ENCODE measurements at regions not wholly inside any gene's neighbourhood (a gene's known extent, or its start where the extent isn't known, plus 50 kb on each side); places are given as distances from the start of the nearest gene placed in this dataset.

DNA sequence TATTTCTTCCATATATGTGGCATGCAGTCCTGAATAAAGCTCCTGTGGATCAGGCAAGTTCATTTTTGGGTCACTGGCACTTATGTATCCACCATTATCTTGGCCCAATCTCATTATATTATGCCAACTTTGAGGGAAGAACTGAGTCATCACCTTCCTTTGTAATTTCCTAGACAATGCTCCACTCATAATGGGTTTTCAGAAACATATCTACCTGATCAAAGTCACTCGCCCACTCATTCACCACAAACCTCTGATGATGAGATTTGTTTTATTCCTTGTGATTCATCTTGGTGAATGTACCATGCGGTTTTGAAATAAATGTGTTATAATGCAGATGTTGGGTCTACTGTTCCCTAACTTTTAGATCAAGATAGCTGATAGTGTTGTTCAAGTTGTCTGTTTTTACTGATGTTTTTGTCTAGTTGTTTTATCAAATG is 525.8 kb downstream of the KIF20B start:
- peaks cover 16% of the 10 kb centered on the region; the same call in 1 of the 2 replicates for H3K9me3 Mint-ChIP-seq
- H3K4me1 Mint-ChIP-seq: no peaks in the 10 kb centered on the region; the same call in 1 of the 2 replicates
- TF ChIP-seq IRF1 (CRISPR knock-in tag; IDR thresholded peaks at IDR 0.05) (no peak), OVOL2 (CRISPR knock-in tag; IDR thresholded peaks at IDR 0.05; ENCODE audit: borderline replicate concordance) (no peak), AR (CRISPR knock-in tag; IDR thresholded peaks at IDR 0.05) (no peak), TEAD1 (CRISPR knock-in tag; IDR thresholded peaks at IDR 0.05) (no peak), FOXJ3 (CRISPR knock-in tag; IDR thresholded peaks at IDR 0.05; ENCODE audit: borderline replicate concordance) (no peak), ESRRA (CRISPR knock-in tag; IDR thresholded peaks at IDR 0.05; ENCODE audit: borderline replicate concordance) (no peak), CBFB (CRISPR knock-in tag; IDR thresholded peaks at IDR 0.05; ENCODE audit: low read depth) (no peak), RORB (CRISPR knock-in tag; IDR thresholded peaks at IDR 0.05) (no peak), HMGA2 (CRISPR knock-in tag; IDR thresholded peaks at IDR 0.05) (no peak), NR3C1 (CRISPR knock-in tag; conservative IDR thresholded peaks at IDR 0.05; ENCODE audit: low read depth) (no peak), CREM (CRISPR knock-in tag; IDR thresholded peaks at IDR 0.05) (no peak), ATF1 (CRISPR knock-in tag; IDR thresholded peaks at IDR 0.05) (no peak), GRHL2 (CRISPR knock-in tag; IDR thresholded peaks at IDR 0.05; ENCODE audit: insufficient replicate concordance, severe bottlenecking) (no peak), RELA (CRISPR knock-in tag; IDR thresholded peaks at IDR 0.05; ENCODE audit: borderline replicate concordance) (no peak)
- TF ChIP-seq, protein P1, sequence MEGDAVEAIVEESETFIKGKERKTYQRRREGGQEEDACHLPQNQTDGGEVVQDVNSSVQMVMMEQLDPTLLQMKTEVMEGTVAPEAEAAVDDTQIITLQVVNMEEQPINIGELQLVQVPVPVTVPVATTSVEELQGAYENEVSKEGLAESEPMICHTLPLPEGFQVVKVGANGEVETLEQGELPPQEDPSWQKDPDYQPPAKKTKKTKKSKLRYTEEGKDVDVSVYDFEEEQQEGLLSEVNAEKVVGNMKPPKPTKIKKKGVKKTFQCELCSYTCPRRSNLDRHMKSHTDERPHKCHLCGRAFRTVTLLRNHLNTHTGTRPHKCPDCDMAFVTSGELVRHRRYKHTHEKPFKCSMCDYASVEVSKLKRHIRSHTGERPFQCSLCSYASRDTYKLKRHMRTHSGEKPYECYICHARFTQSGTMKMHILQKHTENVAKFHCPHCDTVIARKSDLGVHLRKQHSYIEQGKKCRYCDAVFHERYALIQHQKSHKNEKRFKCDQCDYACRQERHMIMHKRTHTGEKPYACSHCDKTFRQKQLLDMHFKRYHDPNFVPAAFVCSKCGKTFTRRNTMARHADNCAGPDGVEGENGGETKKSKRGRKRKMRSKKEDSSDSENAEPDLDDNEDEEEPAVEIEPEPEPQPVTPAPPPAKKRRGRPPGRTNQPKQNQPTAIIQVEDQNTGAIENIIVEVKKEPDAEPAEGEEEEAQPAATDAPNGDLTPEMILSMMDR (IDR thresholded peaks at IDR 0.05): no peak
- TF ChIP-seq, protein P2, sequence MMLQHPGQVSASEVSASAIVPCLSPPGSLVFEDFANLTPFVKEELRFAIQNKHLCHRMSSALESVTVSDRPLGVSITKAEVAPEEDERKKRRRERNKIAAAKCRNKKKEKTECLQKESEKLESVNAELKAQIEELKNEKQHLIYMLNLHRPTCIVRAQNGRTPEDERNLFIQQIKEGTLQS (CRISPR knock-in tag; conservative IDR thresholded peaks at IDR 0.05): no peak
- no peak for DNase-seq (ENCODE audit: low spot score)
- H3K36me3 Mint-ChIP-seq: no peaks in the 10 kb centered on the region
- ATAC-seq: no peak
- ChIA-PET POLR2A (no interaction called here), CTCF (no interaction called here)
- no peak overlapping the region for H3K4me3 Mint-ChIP-seq
- no peaks in the 10 kb centered on the region for H3K27me3 Mint-ChIP-seq (ENCODE audit: low read depth)
- H3K27ac Mint-ChIP-seq: no peak overlapping the region

DNA sequence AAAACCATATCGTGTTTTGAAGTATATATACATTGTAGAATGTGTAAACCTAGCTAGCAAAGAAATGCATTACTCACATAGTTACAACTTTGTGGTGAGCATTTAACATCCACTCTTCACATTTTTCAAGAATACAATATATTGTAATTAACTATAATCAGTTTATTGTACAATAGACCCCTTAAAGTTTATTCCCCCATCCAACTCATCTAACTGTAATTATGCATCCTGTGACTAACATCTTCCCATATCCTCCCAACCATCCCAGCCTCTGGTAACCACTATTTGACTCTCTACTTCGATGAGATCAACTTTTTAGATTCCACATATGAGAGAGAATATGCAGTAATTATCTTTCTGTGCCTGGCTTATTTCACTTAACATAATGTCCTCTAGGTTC is 526.4 kb downstream of the KIF20B start:
- ChIA-PET POLR2A (no interaction called here), CTCF (no interaction called here)
- Mint-ChIP-seq H3K27ac (no peak overlapping the region), H3K27me3 (ENCODE audit: low read depth) (no peaks in the 10 kb centered on the region), H3K4me1 (no peaks in the 10 kb centered on the region; the same call in 1 of the 2 replicates), H3K36me3 (no peaks in the 10 kb centered on the region), H3K9me3 (peaks cover 19% of the 10 kb centered on the region), H3K4me3 (no peak overlapping the region)
- ATAC-seq (no peak), DNase-seq (ENCODE audit: low spot score) (no peak)
- no peak for TF ChIP-seq EMX1 (CRISPR knock-in tag; IDR thresholded peaks at IDR 0.05)
- TF ChIP-seq NFE2L1 (CRISPR knock-in tag; IDR thresholded peaks at IDR 0.05): no peak
- no peak for TF ChIP-seq TEAD1 (CRISPR knock-in tag; IDR thresholded peaks at IDR 0.05)
- no peak for TF ChIP-seq FOXK1 (CRISPR knock-in tag; IDR thresholded peaks at IDR 0.05)
- no peak for TF ChIP-seq ARID4B (CRISPR knock-in tag; IDR thresholded peaks at IDR 0.05; ENCODE audit: borderline replicate concordance)
- no peak for TF ChIP-seq OVOL2 (CRISPR knock-in tag; IDR thresholded peaks at IDR 0.05; ENCODE audit: borderline replicate concordance)
- TF ChIP-seq, protein P3, sequence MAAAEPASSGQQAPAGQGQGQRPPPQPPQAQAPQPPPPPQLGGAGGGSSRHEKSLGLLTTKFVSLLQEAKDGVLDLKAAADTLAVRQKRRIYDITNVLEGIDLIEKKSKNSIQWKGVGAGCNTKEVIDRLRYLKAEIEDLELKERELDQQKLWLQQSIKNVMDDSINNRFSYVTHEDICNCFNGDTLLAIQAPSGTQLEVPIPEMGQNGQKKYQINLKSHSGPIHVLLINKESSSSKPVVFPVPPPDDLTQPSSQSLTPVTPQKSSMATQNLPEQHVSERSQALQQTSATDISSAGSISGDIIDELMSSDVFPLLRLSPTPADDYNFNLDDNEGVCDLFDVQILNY (CRISPR knock-in tag; IDR thresholded peaks at IDR 0.05): no peak
- TF ChIP-seq PRRX2 (CRISPR knock-in tag; IDR thresholded peaks at IDR 0.05): no peak
- TF ChIP-seq, protein P4, sequence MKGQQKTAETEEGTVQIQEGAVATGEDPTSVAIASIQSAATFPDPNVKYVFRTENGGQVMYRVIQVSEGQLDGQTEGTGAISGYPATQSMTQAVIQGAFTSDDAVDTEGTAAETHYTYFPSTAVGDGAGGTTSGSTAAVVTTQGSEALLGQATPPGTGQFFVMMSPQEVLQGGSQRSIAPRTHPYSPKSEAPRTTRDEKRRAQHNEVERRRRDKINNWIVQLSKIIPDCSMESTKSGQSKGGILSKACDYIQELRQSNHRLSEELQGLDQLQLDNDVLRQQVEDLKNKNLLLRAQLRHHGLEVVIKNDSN (CRISPR knock-in tag; IDR thresholded peaks at IDR 0.05): no peak
- no peak for TF ChIP-seq NR3C1 (CRISPR knock-in tag; conservative IDR thresholded peaks at IDR 0.05; ENCODE audit: low read depth)
- TF ChIP-seq ZNF416 (CRISPR knock-in tag; IDR thresholded peaks at IDR 0.05): no peak
- TF ChIP-seq, protein P5, sequence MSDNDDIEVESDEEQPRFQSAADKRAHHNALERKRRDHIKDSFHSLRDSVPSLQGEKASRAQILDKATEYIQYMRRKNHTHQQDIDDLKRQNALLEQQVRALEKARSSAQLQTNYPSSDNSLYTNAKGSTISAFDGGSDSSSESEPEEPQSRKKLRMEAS (CRISPR knock-in tag; IDR thresholded peaks at IDR 0.05): no peak

Data from WTC11 (cell line).